IMR-90 (cell line): ENCODE measurements at regions not wholly inside any gene's neighbourhood (a gene's known extent, or its start where the extent isn't known, plus 50 kb on each side); places are given as distances from the start of the nearest gene placed in this dataset.

Experiments
- ATAC-seq: fragments of 200-7000 bp; cut with Tn5 transposase; 2 replicates; pipeline ENCODE4 v1.9.1; 2020; ENCODE audit warnings: low read depth, mild to moderate bottlenecking, moderate library complexity
- BruUV-seq: library from RNA; stranded (reverse); fragments of 400-500 nt; replicated peaks from 2 replicates; lab custom pipeline; 2021; lab: Mats Ljungman, UMichigan
- CTCF ChIA-PET: fragments of 300-600 bp; formaldehyde crosslinking; extraction: SDS; loops from one replicate; lab custom pipeline; 2021; ENCODE audit warnings: antibody characterized with exemption; lab: Yijun Ruan, JAX
- POLR2A ChIA-PET: fragments of 300-600 bp; sonication (Branson Sonifier 250); formaldehyde crosslinking; loops from one replicate; lab custom pipeline; 2022; ENCODE audit warnings: antibody characterized with exemption; ENCODE audit not compliant: unreplicated experiment; lab: Charles Lee
- DNase-seq: peaks from one replicate; pipeline ENCODE4 v3.0.0; 2013
- H2AFZ ChIP-seq: replicated peaks from 2 replicates; pipeline ENCODE3; 2013; ENCODE audit warnings: low read length, mild to moderate bottlenecking; ENCODE audit not compliant: poor library complexity
- H2AK5ac ChIP-seq: 2 replicates; pipeline ENCODE4 v1.6.1; 2013; ENCODE audit warnings: low read depth, low read length, inconsistent platforms
- H2AK9ac ChIP-seq: replicated peaks from 2 replicates; pipeline ENCODE3; 2013; ENCODE audit warnings: mild to moderate bottlenecking, low read depth, low read length, moderate library complexity; ENCODE audit not compliant: poor library complexity
- H2BK120ac ChIP-seq: 2 replicates; pipeline ENCODE4 v1.6.1; 2013; ENCODE audit warnings: low read depth, low read length, inconsistent platforms
- H2BK15ac ChIP-seq: 3 replicates; pipeline ENCODE4 v1.6.1; 2013; ENCODE audit warnings: low read depth, low read length, inconsistent platforms
- H2BK20ac ChIP-seq: 2 replicates; pipeline ENCODE4 v1.6.1; 2013; ENCODE audit warnings: low read depth, mild to moderate bottlenecking, inconsistent platforms, low read length, moderate library complexity
- H2BK5ac ChIP-seq: 2 replicates; pipeline ENCODE4 v1.6.1; 2013; ENCODE audit warnings: mild to moderate bottlenecking, low read depth, low read length, inconsistent platforms; ENCODE audit not compliant: poor library complexity, severe bottlenecking
- H3K14ac ChIP-seq: replicated peaks from 2 replicates; pipeline ENCODE4 v1.6.1; 2013; ENCODE audit warnings: low read depth, low read length, inconsistent platforms
- H3K18ac ChIP-seq: 2 replicates; pipeline ENCODE4 v1.6.1; 2013; ENCODE audit warnings: low read depth, low read length, control low read depth
- H3K23ac ChIP-seq: 2 replicates; pipeline ENCODE4 v1.6.1; 2013; ENCODE audit warnings: low read depth, low read length, inconsistent platforms
- H3K27ac ChIP-seq: 2 replicates; pipeline ENCODE4 v1.5.1; 2013; ENCODE audit warnings: mild to moderate bottlenecking, control low read depth, low read length; ENCODE audit not compliant: insufficient read depth
- H3K27me3 ChIP-seq: 2 replicates; pipeline ENCODE4 v1.6.1; 2013; ENCODE audit warnings: low read length; ENCODE audit not compliant: control insufficient read depth, insufficient read depth
- H3K36me3 ChIP-seq: 2 replicates; pipeline ENCODE4 v1.6.1; 2013; ENCODE audit warnings: low read length, mixed read lengths; ENCODE audit not compliant: control insufficient read depth, insufficient read depth
- H3K4ac ChIP-seq: 2 replicates; pipeline ENCODE4 v1.6.1; 2013; ENCODE audit warnings: low read depth, low read length, inconsistent platforms
- H3K4me1 ChIP-seq: 2 replicates; pipeline ENCODE4 v1.6.1; 2013; ENCODE audit warnings: low read length, mixed read lengths; ENCODE audit not compliant: control insufficient read depth, insufficient read depth
- H3K4me2 ChIP-seq: 2 replicates; pipeline ENCODE4 v1.6.1; 2013; ENCODE audit warnings: low read depth, mild to moderate bottlenecking, control low read depth, low read length, moderate library complexity
- H3K4me3 ChIP-seq: 2 replicates; pipeline ENCODE4 v1.5.1; 2013; ENCODE audit warnings: low read depth, mild to moderate bottlenecking, control low read depth, low read length, moderate library complexity; ENCODE audit not compliant: insufficient read depth
- H3K56ac ChIP-seq: 2 replicates; pipeline ENCODE4 v1.6.1; 2013; ENCODE audit warnings: low read length, inconsistent platforms; ENCODE audit not compliant: insufficient read depth; ENCODE audit errors: extremely low read depth
- H3K79me1 ChIP-seq, 2 experiments: 2 replicates each; pipeline ENCODE4 v1.6.1; 2013; ENCODE audit warnings: low read length in 2 of 2, inconsistent platforms in 1 of 2, low read depth in 1 of 2
- H3K9ac ChIP-seq: 2 replicates; pipeline ENCODE4 v1.6.1; 2013; ENCODE audit warnings: low read depth, low read length, control low read depth
- H3K9me1 ChIP-seq: 2 replicates; pipeline ENCODE4 v1.6.1; 2013; ENCODE audit warnings: low read length, inconsistent platforms; ENCODE audit not compliant: insufficient read depth
- H3K9me3 ChIP-seq: 2 replicates; pipeline ENCODE4 v1.6.1; 2013; ENCODE audit warnings: low read length; ENCODE audit not compliant: control insufficient read depth, insufficient read depth
- H4K20me1 ChIP-seq: 2 replicates; pipeline ENCODE4 v1.6.1; 2013; ENCODE audit warnings: low read length, inconsistent platforms; ENCODE audit not compliant: insufficient read depth
- H4K5ac ChIP-seq: 2 replicates; pipeline ENCODE4 v1.6.1; 2013; ENCODE audit warnings: mild to moderate bottlenecking, low read depth, low read length, control low read depth
- H4K8ac ChIP-seq, 2 experiments: 2 replicates each; pipeline ENCODE4 v1.6.1; 2013; ENCODE audit warnings: low read depth in 2 of 2, low read length in 2 of 2, control low read depth in 1 of 2, inconsistent platforms in 1 of 2
- H4K91ac ChIP-seq: 2 replicates; pipeline ENCODE4 v1.6.1; 2013; ENCODE audit warnings: low read depth, low read length, inconsistent platforms; ENCODE audit not compliant: insufficient read depth
- CEBPB ChIP-seq: IDR thresholded peaks from 2 replicates; pipeline ENCODE4 v1.6.1; 2012; ENCODE audit warnings: low read depth, low read length, improper control_type of control experiment
- RCOR1 ChIP-seq: IDR thresholded peaks from 2 replicates; pipeline ENCODE4 v1.6.1; 2012; ENCODE audit warnings: mild to moderate bottlenecking, low read length, improper control_type of control experiment; ENCODE audit not compliant: insufficient replicate concordance
- WGBS, 2 experiments: methylation state at CpG; one replicate each; pipeline versions ENCODE4 v1.1.5 to v1.1.7; 2013; ENCODE audit warnings: missing lambda C conversion rate in 2 of 2; ENCODE audit not compliant: insufficient read length in 1 of 2; ENCODE audit errors: extremely low coverage in 2 of 2; 5-methylcytosine and 5-hydroxymethylcytosine counted together
- dilution Hi-C: fragments of 300-500 bp; cut with HindIII; formaldehyde crosslinking; loops from one replicate; pipeline ENCODE4 v1.14.3; 2018; ENCODE audit warnings: low sequenced_read_pairs; ENCODE audit not compliant: unreplicated experiment
- in situ Hi-C: fragments of 300-500 bp; cut with MboI; formaldehyde crosslinking; loops from 3 replicates; pipeline ENCODE4 v1.14.3; 2019; ENCODE audit warnings: low sequenced_read_pairs, inconsistent platforms, mixed read lengths
- intact Hi-C: fragments of 100-400 bp; cut with micrococcal nuclease; formaldehyde crosslinking; loops from 2 replicates; pipeline ENCODE4 v1.10.0; 2022
- TF ChIP-seq, protein P1 (sequence below): conservative IDR thresholded peaks from 2 replicates; pipeline ENCODE4 v1.5.1; 2012; ENCODE audit warnings: mild to moderate bottlenecking, low read depth, low read length, improper control_type of control experiment

DNA sequence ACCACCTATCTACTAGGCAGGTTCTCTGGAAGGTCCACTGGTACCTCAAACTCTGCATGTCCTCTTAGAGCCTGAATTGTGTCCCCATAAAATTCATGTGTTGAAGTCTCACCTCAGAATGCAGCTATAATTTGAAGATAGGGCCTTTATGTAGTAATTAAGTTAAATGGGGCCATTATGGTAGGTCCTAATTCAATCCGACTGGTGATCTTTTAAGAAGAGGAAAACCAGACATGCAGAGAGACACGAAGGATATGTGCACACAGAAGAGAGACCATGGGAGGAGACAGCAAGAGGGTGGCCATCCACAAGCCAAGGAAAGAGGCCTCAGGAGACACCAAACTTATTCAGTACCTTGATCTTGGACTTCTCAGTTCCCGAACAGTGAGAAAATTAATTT, 345.4 kb downstream of the ENC1 start:
- BruUV-seq, result no TSS peak
- H4K20me1 ChIP-seq, result no peaks in the 10 kb centered on the region

More for the DNA sequence above, 345.4 kb downstream of the ENC1 start:
- WGBS, 2 experiments, result no CpG with 5 or more reads among the region's 3 CpGs
- Histone ChIP-seq H2AK5ac (no peak overlapping the region), H3K79me1 (no peaks in the 10 kb centered on the region), H3K23ac (no peak overlapping the region), H3K56ac (no peak overlapping the region), H4K91ac (no peak overlapping the region), H2AFZ (no peak overlapping the region), H3K18ac (no peak overlapping the region), H3K27me3 (peaks cover 11% of the 10 kb centered on the region), H3K4ac (no peak overlapping the region), H4K8ac (no peak overlapping the region), H3K9ac (no peak overlapping the region), H2AK9ac (no peak overlapping the region), H3K4me3 (no peak overlapping the region), H4K5ac (no peak overlapping the region), H3K9me3 (no peaks in the 10 kb centered on the region), H3K27ac (no peak overlapping the region), H3K4me2 (no peak overlapping the region), H3K36me3 (no peaks in the 10 kb centered on the region), H3K4me1 (peaks cover 1% of the 10 kb centered on the region; the same call in 1 of the 2 replicates), H3K14ac (no peak overlapping the region), H3K9me1 (no peaks in the 10 kb centered on the region), H2BK120ac (no peak overlapping the region), H2BK5ac (no peak overlapping the region), H2BK15ac (no peak overlapping the region), H2BK20ac (no peak overlapping the region)
- intact Hi-C loops, result no loop called here
- ChIA-PET POLR2A (no interaction called here), CTCF (no interaction called here)
- in situ Hi-C loops, result no loop called here
- DNase-seq (no peak), ATAC-seq (no peak)
- TF ChIP-seq RCOR1, result no peak
- TF ChIP-seq, protein P1, sequence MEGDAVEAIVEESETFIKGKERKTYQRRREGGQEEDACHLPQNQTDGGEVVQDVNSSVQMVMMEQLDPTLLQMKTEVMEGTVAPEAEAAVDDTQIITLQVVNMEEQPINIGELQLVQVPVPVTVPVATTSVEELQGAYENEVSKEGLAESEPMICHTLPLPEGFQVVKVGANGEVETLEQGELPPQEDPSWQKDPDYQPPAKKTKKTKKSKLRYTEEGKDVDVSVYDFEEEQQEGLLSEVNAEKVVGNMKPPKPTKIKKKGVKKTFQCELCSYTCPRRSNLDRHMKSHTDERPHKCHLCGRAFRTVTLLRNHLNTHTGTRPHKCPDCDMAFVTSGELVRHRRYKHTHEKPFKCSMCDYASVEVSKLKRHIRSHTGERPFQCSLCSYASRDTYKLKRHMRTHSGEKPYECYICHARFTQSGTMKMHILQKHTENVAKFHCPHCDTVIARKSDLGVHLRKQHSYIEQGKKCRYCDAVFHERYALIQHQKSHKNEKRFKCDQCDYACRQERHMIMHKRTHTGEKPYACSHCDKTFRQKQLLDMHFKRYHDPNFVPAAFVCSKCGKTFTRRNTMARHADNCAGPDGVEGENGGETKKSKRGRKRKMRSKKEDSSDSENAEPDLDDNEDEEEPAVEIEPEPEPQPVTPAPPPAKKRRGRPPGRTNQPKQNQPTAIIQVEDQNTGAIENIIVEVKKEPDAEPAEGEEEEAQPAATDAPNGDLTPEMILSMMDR, result no peak
- no peak for TF ChIP-seq CEBPB
- dilution Hi-C loops, result no loop called here
